ENCODE measurements at regions not wholly inside any gene's neighbourhood (a gene's known extent, or its start where the extent isn't known, plus 50 kb on each side); places are given as distances from the start of the nearest gene placed in this dataset.

GRCh38 chrX:13414006-13414647 is 94.3 kb upstream of the ATXN3L start:
- TF ChIP-seq CTCF (CRISPR knock-in tag; IDR thresholded peaks at IDR 0.05), result no peak
- no peak for TF ChIP-seq NFKBIZ (CRISPR knock-in tag; IDR thresholded peaks at IDR 0.05)
- no peak for TF ChIP-seq ESRRA (CRISPR knock-in tag; IDR thresholded peaks at IDR 0.05; ENCODE audit: low read depth)
- no peak for TF ChIP-seq FOXA3 (CRISPR knock-in tag; IDR thresholded peaks at IDR 0.05)

All from HepG2 (cell line).